K562 (cell line): ENCODE measurements at regions not wholly inside any gene's neighbourhood (a gene's known extent, or its start where the extent isn't known, plus 50 kb on each side); places are given as distances from the start of the nearest gene placed in this dataset.

Source experiments
- CEBPB ChIP-seq: fragments of 450-650 bp; IDR thresholded peaks from 2 replicates; pipeline ENCODE4 v1.6.1; 2016; ENCODE audit warnings: missing genetic modification characterization, missing compliant biosample characterization
- CXXC5 ChIP-seq: fragments of 250-450 bp; sonication (Bioruptor Pico); IDR thresholded peaks from 2 replicates; pipeline ENCODE4 v1.8.0; 2022; ENCODE audit warnings: inconsistent platforms, mild to moderate bottlenecking, moderate library complexity
- JUN ChIP-seq, 2 experiments: sonication (generic) in 1 of 2; formaldehyde crosslinking in 1 of 2; IDR thresholded peaks; 2 replicates each; pipeline versions ENCODE4 v1.6.1 to v1.8.0; 2012 to 2022; ENCODE audit warnings: borderline replicate concordance in 2 of 2, mild to moderate bottlenecking in 2 of 2, improper control_type of control experiment in 1 of 2, low read depth in 1 of 2, low read length in 1 of 2, missing genetic modification reagents in 1 of 2
- JUND ChIP-seq, 2 experiments: IDR thresholded peaks; 2 replicates in 1 of 2; 3 replicates in 1 of 2; pipeline ENCODE4 v1.6.1; 2011; ENCODE audit warnings: borderline replicate concordance in 2 of 2, low read depth in 2 of 2, low read length in 2 of 2, improper control_type of control experiment in 1 of 2, missing biosample characterization in 1 of 2, missing genetic modification characterization in 1 of 2, missing genetic modification reagents in 1 of 2
- KDM1A ChIP-seq, 2 experiments: fragments of 450-650 bp; IDR thresholded peaks; 2 replicates each; pipeline ENCODE4 v1.6.1; 2016; ENCODE audit warnings: mild to moderate bottlenecking in 2 of 2
- KLF16 ChIP-seq: IDR thresholded peaks from 2 replicates; pipeline ENCODE4 v1.6.1; 2016; ENCODE audit warnings: antibody characterized with exemption
- MEF2D ChIP-seq: conservative IDR thresholded peaks from 2 replicates; pipeline ENCODE4 v1.6.1; 2016; ENCODE audit warnings: low read depth, missing genetic modification characterization, missing compliant biosample characterization
- MTA2 ChIP-seq: fragments of 450-650 bp; IDR thresholded peaks from 2 replicates; pipeline ENCODE4 v1.6.1; 2016; ENCODE audit warnings: low read depth
- SMARCA4 ChIP-seq: fragments of 450-650 bp; IDR thresholded peaks from 2 replicates; pipeline ENCODE4 v1.6.1; 2016
- STAT5A ChIP-seq: IDR thresholded peaks from 2 replicates; pipeline ENCODE4 v1.6.1; 2012; ENCODE audit warnings: low read length, inconsistent platforms, borderline replicate concordance
- TBL1XR1 ChIP-seq, 2 experiments: IDR thresholded peaks; 2 replicates each; pipeline ENCODE4 v1.6.1; 2012; ENCODE audit warnings: improper control_type of control experiment in 2 of 2, low read length in 2 of 2, mild to moderate bottlenecking in 1 of 2
- TCF15 ChIP-seq: fragments of 250-450 bp; sonication (Bioruptor Pico); IDR thresholded peaks from 2 replicates; pipeline ENCODE4 v1.8.0; 2022; ENCODE audit warnings: moderate library complexity, mild to moderate bottlenecking, inconsistent platforms
- TCF3 ChIP-seq: sonication (generic); formaldehyde crosslinking; IDR thresholded peaks from 2 replicates; pipeline ENCODE4 v1.4.0; 2020; ENCODE audit warnings: mild to moderate bottlenecking, missing genetic modification reagents
- TEAD2 ChIP-seq: fragments of 450-650 bp; IDR thresholded peaks from 2 replicates; pipeline ENCODE4 v1.6.1; 2016; ENCODE audit warnings: missing genetic modification characterization, control low read depth, missing compliant biosample characterization
- TEAD4 ChIP-seq, 2 experiments: sonication (generic) in 1 of 2; formaldehyde crosslinking in 1 of 2; IDR thresholded peaks; 2 replicates each; pipeline versions ENCODE4 v1.6.1 to v1.8.0; 2012 to 2022; ENCODE audit warnings: borderline replicate concordance in 1 of 2, inconsistent platforms in 1 of 2, low read length in 1 of 2, mild to moderate bottlenecking in 1 of 2, missing genetic modification reagents in 1 of 2
- ZBTB2 ChIP-seq: fragments of 450-650 bp; IDR thresholded peaks from 2 replicates; pipeline ENCODE4 v1.6.1; 2016; ENCODE audit warnings: antibody characterized with exemption
- ZMIZ1 ChIP-seq, 2 experiments: fragments of 150-350 bp in 1 of 2; IDR thresholded peaks; 2 replicates each; pipeline ENCODE4 v1.6.1; 2012 to 2016; ENCODE audit warnings: low read depth in 2 of 2, low read length in 2 of 2, mild to moderate bottlenecking in 1 of 2, moderate library complexity in 1 of 2
- ZNF395 ChIP-seq: fragments of 200-800 bp; sonication (Bioruptor generic); IDR thresholded peaks from 2 replicates; pipeline ENCODE4 v1.6.1; 2017; ENCODE audit warnings: missing genetic modification characterization, missing compliant biosample characterization
- ZNF57 ChIP-seq: fragments of 450-650 bp; formaldehyde crosslinking; IDR thresholded peaks from 2 replicates; pipeline ENCODE4 v1.4.0; 2020; ENCODE audit warnings: mild to moderate bottlenecking, moderate library complexity

- TF ChIP-seq SMARCA4 (peak; percentile 41; the same call in 1 of the 2 replicates), CXXC5 (CRISPR knock-in tag) (0 out of 2 replicates have a peak, but pooled peaks have one; percentile 29), MEF2D (tag) (0 out of 2 replicates have a peak, but pooled peaks have one; percentile 55), ZNF395 (CRISPR knock-in tag) (0 out of 2 replicates have a peak, but pooled peaks have one; percentile 53), TBL1XR1 (IDR thresholded peaks at IDR 0.05; ENCODE audit: low read length in 2 of 2) (0 out of 4 replicates have a peak, but pooled peaks of 1 of the 2 experiments have one; percentile 65), ZMIZ1 (IDR thresholded peaks at IDR 0.05; ENCODE audit: low read depth in 2 of 2, low read length in 2 of 2) (0 out of 4 replicates have a peak, but pooled peaks of 1 of the 2 experiments have one; percentile 42), ZBTB2 (no peak), TCF3 (CRISPR knock-in tag) (peak; percentile 68), TCF15 (no peak), ZNF57 (CRISPR knock-in tag) (no peak), KLF16 (peak; percentile 76; the same call in 1 of the 2 replicates), MTA2 (peak; percentile 61), JUN (IDR thresholded peaks at IDR 0.05; ENCODE audit: borderline replicate concordance, low read depth, low read length) (peak; percentile 84), JUN (CRISPR knock-in tag; IDR thresholded peaks at IDR 0.05; ENCODE audit: borderline replicate concordance) (no peak), TEAD4 (IDR thresholded peaks at IDR 0.05; ENCODE audit: low read length) (peak; percentile 94), TEAD4 (CRISPR knock-in tag; IDR thresholded peaks at IDR 0.05; ENCODE audit: borderline replicate concordance) (no peak), STAT5A (peak; percentile 58), KDM1A (IDR thresholded peaks at IDR 0.05) (peak; percentile 39 to 46; a peak in 1 of 4 replicates), CEBPB (no peak), TEAD2 (tag) (peak; percentile 63; the same call in 1 of the 2 replicates), JUND (IDR thresholded peaks at IDR 0.05; ENCODE audit: borderline replicate concordance, low read depth, low read length) (peak; percentile 90), JUND (tag; IDR thresholded peaks at IDR 0.05; ENCODE audit: borderline replicate concordance, low read depth, low read length) (peak; percentile 83; the same call in 2 of the 3 replicates)
Measured at GRCh38 chr3:178320456-178321351, 215.5 kb upstream of the KCNMB2 start (continued).
